Neural crest cell (in vitro differentiated cells): ENCODE measurements at regions not wholly inside any gene's neighbourhood (a gene's known extent, or its start where the extent isn't known, plus 50 kb on each side); places are given as distances from the start of the nearest gene placed in this dataset.

ENCODE experiments used
- DNase-seq: peaks from one replicate; pipeline ENCODE4 v3.0.0; 2021; ENCODE audit warnings: low read depth, mixed read lengths, low spot score
- H3K27ac Mint-ChIP-seq: one replicate; pipeline ENCODE4 v1.8.0; 2021; ENCODE audit warnings: mild to moderate bottlenecking, mixed read lengths; ENCODE audit not compliant: unreplicated experiment
- H3K27me3 Mint-ChIP-seq: 2 replicates; pipeline ENCODE4 v1.8.0; 2021; ENCODE audit warnings: low read depth, mild to moderate bottlenecking, mixed read lengths
- H3K36me3 Mint-ChIP-seq: 2 replicates; pipeline ENCODE4 v1.8.0; 2021; ENCODE audit warnings: low read depth, mild to moderate bottlenecking, mixed read lengths
- H3K4me1 Mint-ChIP-seq: 2 replicates; pipeline ENCODE4 v1.8.0; 2021; ENCODE audit warnings: mixed read lengths
- H3K4me3 Mint-ChIP-seq: one replicate; pipeline ENCODE4 v1.8.0; 2021; ENCODE audit warnings: mild to moderate bottlenecking, mixed read lengths
- H3K9me3 Mint-ChIP-seq: 2 replicates; pipeline ENCODE4 v1.8.0; 2021; ENCODE audit warnings: mixed read lengths
- CTCF ChIP-seq: fragments of 200-600 bp; sonication (generic); conservative IDR thresholded peaks from 2 replicates; pipeline ENCODE4 v1.5.0; 2021; ENCODE audit warnings: antibody characterized with exemption, mild to moderate bottlenecking

DNA sequence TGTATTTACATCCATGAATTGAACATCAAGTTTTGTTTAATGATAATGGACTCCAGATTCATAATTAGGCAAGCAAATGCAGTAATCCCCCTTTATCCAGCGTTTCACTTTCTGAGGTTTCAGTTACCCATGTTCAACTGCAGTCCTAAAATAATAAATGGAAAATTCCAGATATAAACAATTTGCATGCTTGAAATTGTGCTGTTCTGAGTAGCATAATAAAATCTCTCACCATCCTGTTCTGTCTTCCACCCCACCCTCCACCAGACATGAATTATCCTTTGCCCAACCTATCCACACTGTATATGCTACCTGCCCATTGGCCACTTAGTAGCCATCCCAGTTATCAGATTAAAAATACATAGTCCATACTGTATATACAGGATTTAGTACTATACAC is 224.5 kb upstream of the CHAC2 start:
- no peak overlapping the region for H3K4me3 Mint-ChIP-seq
- TF ChIP-seq CTCF: no peak
- H3K4me1 Mint-ChIP-seq: no peaks in the 10 kb centered on the region
- no peaks in the 10 kb centered on the region for H3K27me3 Mint-ChIP-seq
- H3K9me3 Mint-ChIP-seq: peaks cover 10% of the 10 kb centered on the region
- no peak overlapping the region for H3K27ac Mint-ChIP-seq
- DNase-seq: no peak
- H3K36me3 Mint-ChIP-seq: peaks cover 3% of the 10 kb centered on the region

- TF ChIP-seq CTCF: no peak
- Mint-ChIP-seq H3K27me3 (no peaks in the 10 kb centered on the region), H3K27ac (no peak overlapping the region), H3K9me3 (peaks cover 10% of the 10 kb centered on the region), H3K4me1 (no peaks in the 10 kb centered on the region), H3K36me3 (peaks cover 3% of the 10 kb centered on the region), H3K4me3 (no peak overlapping the region)
- no peak for DNase-seq
Observed at GRCh38 chr2:53536583-53537361, 230.8 kb upstream of the CHAC2 start.

DNA sequence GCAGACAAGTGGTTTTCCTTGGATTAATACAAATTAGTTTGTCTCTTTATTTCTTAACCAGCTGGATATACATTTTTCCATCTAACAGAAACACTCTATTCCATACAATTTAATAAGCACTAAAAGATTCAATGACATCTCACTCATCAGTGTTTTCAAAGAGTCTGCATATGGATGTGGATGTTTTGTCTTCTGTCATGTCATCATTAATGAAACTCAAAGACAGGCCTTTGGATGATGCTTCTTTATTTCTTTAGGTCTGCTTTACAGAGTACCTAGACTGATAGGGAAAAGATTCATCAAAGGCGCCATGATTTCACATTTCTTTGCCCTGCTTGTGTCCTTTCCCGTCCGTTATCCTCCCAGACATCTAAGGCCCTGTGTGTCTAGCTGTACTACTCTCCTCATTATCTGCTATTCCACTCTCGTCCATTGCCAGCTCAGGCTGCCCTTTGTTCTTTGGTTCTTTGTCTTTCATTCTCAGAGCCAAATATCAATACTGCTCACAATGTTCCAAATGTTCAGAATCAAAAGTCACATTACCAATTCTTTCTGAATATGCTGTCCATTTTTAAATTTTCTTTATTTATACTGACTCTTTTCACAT is 232.3 kb upstream of the CHAC2 start:
- no peak overlapping the region for H3K4me3 Mint-ChIP-seq
- H3K27me3 Mint-ChIP-seq: no peaks in the 10 kb centered on the region
- H3K4me1 Mint-ChIP-seq: no peaks in the 10 kb centered on the region
- no peak for DNase-seq
- no peaks in the 10 kb centered on the region for H3K36me3 Mint-ChIP-seq
- H3K9me3 Mint-ChIP-seq: peaks cover 1% of the 10 kb centered on the region
- TF ChIP-seq CTCF: no peak
- no peak overlapping the region for H3K27ac Mint-ChIP-seq

- Mint-ChIP-seq H3K4me1 (no peaks in the 10 kb centered on the region), H3K4me3 (no peak overlapping the region), H3K36me3 (peaks cover 4% of the 10 kb centered on the region), H3K9me3 (peaks cover 6% of the 10 kb centered on the region), H3K27me3 (no peaks in the 10 kb centered on the region), H3K27ac (no peak overlapping the region)
- no peak for DNase-seq
- TF ChIP-seq CTCF: no peak
Observed at GRCh38 chr2:53530126-53530525, 237.5 kb upstream of the CHAC2 start.

DNA sequence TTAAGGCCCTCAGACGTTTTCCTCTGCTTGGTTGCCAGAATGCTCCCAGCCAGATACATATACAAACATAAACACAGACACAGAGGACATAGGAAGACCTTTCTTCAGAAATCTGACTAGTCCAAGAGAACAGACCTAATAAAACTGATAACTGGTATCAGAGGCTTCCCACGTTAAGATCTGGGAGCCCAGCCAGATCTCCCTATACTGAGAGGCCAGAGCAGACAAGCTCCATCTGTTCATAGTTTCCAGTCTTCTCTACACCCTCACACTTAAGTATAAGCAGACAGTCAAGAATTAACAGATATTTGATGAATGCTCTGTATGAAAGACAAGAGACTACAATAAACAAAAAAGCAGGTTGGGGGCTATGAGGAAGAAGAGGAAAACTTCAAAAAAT is 240.5 kb upstream of the CHAC2 start:
- H3K36me3 Mint-ChIP-seq: peaks cover 4% of the 10 kb centered on the region
- DNase-seq: no peak
- no peaks in the 10 kb centered on the region for H3K4me1 Mint-ChIP-seq
- H3K4me3 Mint-ChIP-seq: no peak overlapping the region
- no peak overlapping the region for H3K27ac Mint-ChIP-seq
- H3K27me3 Mint-ChIP-seq: no peaks in the 10 kb centered on the region
- no peak for TF ChIP-seq CTCF
- H3K9me3 Mint-ChIP-seq: peaks cover 8% of the 10 kb centered on the region
